ENCODE measurements at regions not wholly inside any gene's neighbourhood (a gene's known extent, or its start where the extent isn't known, plus 50 kb on each side); places are given as distances from the start of the nearest gene placed in this dataset.

DNA sequence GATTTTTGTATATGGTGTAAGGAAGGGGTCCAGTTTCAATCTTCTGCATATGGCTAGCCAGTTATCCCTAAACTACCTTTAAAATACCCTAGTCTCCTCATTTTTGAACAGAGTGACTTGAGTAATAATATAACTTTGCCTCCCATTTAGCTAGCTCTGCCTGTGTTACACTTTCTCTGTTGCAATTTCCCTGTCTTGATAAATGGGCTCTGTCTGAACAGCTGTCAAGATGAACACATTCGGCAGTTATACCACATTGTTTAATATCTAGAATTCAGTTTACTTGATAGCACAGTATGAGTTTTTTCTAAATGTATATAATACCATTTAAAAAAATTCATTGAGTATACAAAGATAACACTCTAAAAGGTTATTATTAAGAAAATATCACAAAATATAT lies 562.9 kb upstream of the FTMT start:
- Mint-ChIP-seq H3K4me1 (ENCODE audit: unreplicated experiment) (no peaks in the 10 kb centered on the region), H3K9me3 (no peaks in the 10 kb centered on the region), H3K36me3 (no peaks in the 10 kb centered on the region), H3K27ac (no peak overlapping the region), H3K4me3 (no peak overlapping the region), H3K27me3 (no peaks in the 10 kb centered on the region)
- TF ChIP-seq, protein P1, sequence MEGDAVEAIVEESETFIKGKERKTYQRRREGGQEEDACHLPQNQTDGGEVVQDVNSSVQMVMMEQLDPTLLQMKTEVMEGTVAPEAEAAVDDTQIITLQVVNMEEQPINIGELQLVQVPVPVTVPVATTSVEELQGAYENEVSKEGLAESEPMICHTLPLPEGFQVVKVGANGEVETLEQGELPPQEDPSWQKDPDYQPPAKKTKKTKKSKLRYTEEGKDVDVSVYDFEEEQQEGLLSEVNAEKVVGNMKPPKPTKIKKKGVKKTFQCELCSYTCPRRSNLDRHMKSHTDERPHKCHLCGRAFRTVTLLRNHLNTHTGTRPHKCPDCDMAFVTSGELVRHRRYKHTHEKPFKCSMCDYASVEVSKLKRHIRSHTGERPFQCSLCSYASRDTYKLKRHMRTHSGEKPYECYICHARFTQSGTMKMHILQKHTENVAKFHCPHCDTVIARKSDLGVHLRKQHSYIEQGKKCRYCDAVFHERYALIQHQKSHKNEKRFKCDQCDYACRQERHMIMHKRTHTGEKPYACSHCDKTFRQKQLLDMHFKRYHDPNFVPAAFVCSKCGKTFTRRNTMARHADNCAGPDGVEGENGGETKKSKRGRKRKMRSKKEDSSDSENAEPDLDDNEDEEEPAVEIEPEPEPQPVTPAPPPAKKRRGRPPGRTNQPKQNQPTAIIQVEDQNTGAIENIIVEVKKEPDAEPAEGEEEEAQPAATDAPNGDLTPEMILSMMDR (conservative IDR thresholded peaks at IDR 0.05), result no peak
- DNase-seq (ENCODE audit: extremely low spot score, unreplicated experiment), result no peak

DNA sequence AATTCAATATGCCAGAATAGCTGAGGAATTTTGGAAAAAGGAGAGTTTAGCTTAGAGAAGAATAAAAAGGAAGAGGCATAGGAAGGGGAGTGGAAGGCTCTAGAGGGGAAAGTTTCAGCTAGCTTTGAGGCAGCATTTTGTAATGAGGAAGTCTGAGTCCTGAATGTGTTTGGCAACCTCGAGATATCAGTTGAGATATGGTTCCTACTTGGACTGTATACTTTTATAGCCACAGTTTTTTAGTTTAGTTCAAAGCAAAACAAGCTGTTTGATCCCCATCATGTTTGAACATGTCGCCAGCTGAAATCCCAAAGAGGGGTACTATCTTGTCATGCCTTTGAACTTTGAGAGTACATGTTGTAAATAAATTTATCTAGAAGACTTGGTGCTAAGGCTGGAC lies 559.0 kb upstream of the FTMT start:
- H3K36me3 Mint-ChIP-seq, result no peaks in the 10 kb centered on the region
- no peaks in the 10 kb centered on the region for H3K4me1 Mint-ChIP-seq (ENCODE audit: unreplicated experiment)
- H3K27me3 Mint-ChIP-seq, result no peaks in the 10 kb centered on the region
- no peaks in the 10 kb centered on the region for H3K9me3 Mint-ChIP-seq
- no peak for DNase-seq (ENCODE audit: extremely low spot score, unreplicated experiment)
- H3K4me3 Mint-ChIP-seq, result no peak overlapping the region
- TF ChIP-seq, protein P1 (conservative IDR thresholded peaks at IDR 0.05), result no peak
- H3K27ac Mint-ChIP-seq, result no peak overlapping the region

DNA sequence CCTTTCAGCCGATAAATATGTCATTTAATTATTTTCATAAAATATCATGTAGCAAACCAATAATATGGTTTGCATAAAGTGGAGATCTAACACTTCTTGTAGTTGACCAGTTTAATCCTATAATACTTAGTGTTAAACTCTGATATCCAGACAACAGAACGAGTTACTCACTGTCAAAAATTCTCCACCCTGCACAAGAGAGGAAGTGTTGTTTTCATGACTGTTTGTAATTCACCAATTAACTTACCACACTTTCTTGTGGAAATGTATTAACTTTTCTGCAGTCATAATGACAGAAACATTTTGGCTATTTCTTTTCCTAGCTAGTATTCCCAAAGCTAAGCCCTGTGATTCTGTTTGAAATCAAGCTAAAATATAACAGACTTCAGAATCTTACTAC lies 555.3 kb upstream of the FTMT start:
- no peaks in the 10 kb centered on the region for H3K36me3 Mint-ChIP-seq
- H3K9me3 Mint-ChIP-seq, result no peaks in the 10 kb centered on the region
- no peak for DNase-seq (ENCODE audit: extremely low spot score, unreplicated experiment)
- H3K27ac Mint-ChIP-seq, result no peak overlapping the region
- no peaks in the 10 kb centered on the region for H3K4me1 Mint-ChIP-seq (ENCODE audit: unreplicated experiment)
- TF ChIP-seq, protein P1 (conservative IDR thresholded peaks at IDR 0.05), result no peak
- H3K27me3 Mint-ChIP-seq, result no peaks in the 10 kb centered on the region
- H3K4me3 Mint-ChIP-seq, result no peak overlapping the region

DNA sequence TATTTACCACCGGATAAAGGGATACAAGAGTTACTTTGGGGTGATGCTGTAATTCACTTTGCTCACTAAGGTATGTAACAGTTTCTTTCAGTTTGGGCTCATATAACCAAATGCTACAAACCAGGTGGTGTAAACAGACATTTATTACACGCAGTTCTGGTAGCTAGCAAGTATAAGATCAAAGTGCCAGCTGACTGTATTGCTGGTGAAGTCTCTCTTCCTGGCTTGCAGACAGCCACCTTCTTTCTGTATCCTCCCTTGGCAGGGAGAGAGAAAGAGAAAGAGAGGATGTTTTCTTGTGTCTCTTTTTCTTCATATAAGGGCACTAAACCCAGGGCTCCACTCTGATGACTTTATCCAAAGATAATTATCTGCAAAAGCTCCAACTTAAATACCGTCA lies 552.5 kb upstream of the FTMT start:
- Mint-ChIP-seq H3K4me1 (ENCODE audit: unreplicated experiment) (no peaks in the 10 kb centered on the region), H3K27me3 (no peaks in the 10 kb centered on the region), H3K9me3 (no peaks in the 10 kb centered on the region), H3K4me3 (no peak overlapping the region), H3K36me3 (no peaks in the 10 kb centered on the region), H3K27ac (no peak overlapping the region)
- DNase-seq (ENCODE audit: extremely low spot score, unreplicated experiment), result no peak
- TF ChIP-seq, protein P1 (conservative IDR thresholded peaks at IDR 0.05), result no peak

DNA sequence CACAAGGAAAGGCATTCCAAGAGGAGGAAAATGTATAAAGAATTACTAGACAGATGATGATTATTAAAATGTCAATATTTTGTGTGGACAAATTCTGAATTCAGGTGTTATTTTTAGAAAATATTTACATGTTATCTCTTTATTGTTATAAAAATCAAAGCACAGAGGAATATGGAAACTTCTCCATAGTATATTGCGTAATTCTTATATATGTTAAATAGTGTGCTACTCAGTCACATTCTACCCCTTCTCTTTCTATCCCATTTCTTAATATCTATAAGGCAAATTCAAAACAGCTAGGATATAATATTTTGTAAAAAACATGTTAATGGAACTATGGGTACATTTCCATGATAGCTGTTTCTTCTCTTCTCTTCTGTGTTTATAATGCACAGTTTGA lies 546.8 kb upstream of the FTMT start:
- Mint-ChIP-seq H3K4me1 (ENCODE audit: unreplicated experiment) (no peaks in the 10 kb centered on the region), H3K27ac (no peak overlapping the region), H3K4me3 (no peak overlapping the region), H3K27me3 (no peaks in the 10 kb centered on the region), H3K9me3 (no peaks in the 10 kb centered on the region), H3K36me3 (no peaks in the 10 kb centered on the region)
- TF ChIP-seq, protein P1 (conservative IDR thresholded peaks at IDR 0.05), result no peak
- no peak for DNase-seq (ENCODE audit: extremely low spot score, unreplicated experiment)

DNA sequence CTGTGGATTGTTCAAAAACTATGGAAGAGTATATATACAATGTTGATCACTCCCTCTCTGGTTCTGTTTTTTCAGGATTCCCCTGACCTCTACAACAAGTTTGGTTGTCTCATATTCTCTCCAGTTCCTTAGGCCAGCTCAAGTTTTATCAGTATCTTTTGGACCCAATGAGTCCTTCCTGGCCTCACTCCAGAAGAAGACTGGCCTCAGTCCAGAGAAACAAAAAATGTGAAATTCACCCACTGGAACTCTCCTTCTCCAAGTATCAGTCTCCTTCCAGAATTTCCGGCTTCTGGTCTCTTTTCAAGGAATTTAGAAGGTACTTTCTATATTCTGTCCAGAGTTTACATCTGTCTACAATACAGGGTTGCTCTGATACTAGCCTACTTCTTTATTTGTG lies 537.8 kb upstream of the FTMT start:
- H3K27ac Mint-ChIP-seq, result no peak overlapping the region
- H3K9me3 Mint-ChIP-seq, result no peaks in the 10 kb centered on the region
- no peaks in the 10 kb centered on the region for H3K36me3 Mint-ChIP-seq
- no peak for DNase-seq (ENCODE audit: extremely low spot score, unreplicated experiment)
- H3K27me3 Mint-ChIP-seq, result no peaks in the 10 kb centered on the region
- no peak overlapping the region for H3K4me3 Mint-ChIP-seq
- TF ChIP-seq, protein P1 (conservative IDR thresholded peaks at IDR 0.05), result no peak
- no peaks in the 10 kb centered on the region for H3K4me1 Mint-ChIP-seq (ENCODE audit: unreplicated experiment)
